SK-N-SH treated with all-trans-retinoic acid at 6 μM for 48 hours (cell line): ENCODE measurements at regions not wholly inside any gene's neighbourhood (a gene's known extent, or its start where the extent isn't known, plus 50 kb on each side); places are given as distances from the start of the nearest gene placed in this dataset.

Experiments
- ATAC-seq: fragments of 200-7000 bp; cut with Tn5 transposase; 3 replicates; pipeline ENCODE4 v1.9.1; 2020; ENCODE audit warnings: mild to moderate bottlenecking, moderate library complexity
- ARNTL ChIP-seq: fragments of 450-650 bp; formaldehyde crosslinking; IDR thresholded peaks from 2 replicates; pipeline ENCODE4 v1.5.0; 2020; ENCODE audit warnings: low read depth, mild to moderate bottlenecking, moderate library complexity, borderline replicate concordance
- BACH2 ChIP-seq: fragments of 250-450 bp; sonication (Bioruptor Pico); IDR thresholded peaks from 2 replicates; pipeline ENCODE4 v1.9.0; 2021; ENCODE audit warnings: mild to moderate bottlenecking, borderline replicate concordance
- CREB5 ChIP-seq: fragments of 250-450 bp; sonication (Bioruptor Pico); IDR thresholded peaks from 2 replicates; pipeline ENCODE4 v1.5.1; 2020; ENCODE audit warnings: low read depth, mild to moderate bottlenecking, moderate library complexity
- CSRNP3 ChIP-seq: fragments of 250-450 bp; sonication (Bioruptor Pico); IDR thresholded peaks from 2 replicates; pipeline ENCODE4 v1.5.1; 2021; ENCODE audit warnings: mild to moderate bottlenecking, moderate library complexity
- ESRRG ChIP-seq: fragments of 250-450 bp; sonication (Bioruptor Pico); IDR thresholded peaks from 2 replicates; pipeline ENCODE4 v1.6.1; 2021; ENCODE audit warnings: mild to moderate bottlenecking
- ISL1 ChIP-seq: fragments of 250-450 bp; sonication (Bioruptor Pico); IDR thresholded peaks from 2 replicates; pipeline ENCODE4 v2.1.2; 2022; ENCODE audit warnings: mild to moderate bottlenecking, moderate library complexity
- OSR1 ChIP-seq: fragments of 250-450 bp; sonication (Bioruptor Pico); IDR thresholded peaks from 2 replicates; pipeline ENCODE4 v1.8.0; 2022; ENCODE audit warnings: moderate library complexity, mild to moderate bottlenecking, inconsistent platforms
- PATZ1 ChIP-seq: fragments of 250-450 bp; sonication (Bioruptor Pico); IDR thresholded peaks from 2 replicates; pipeline ENCODE4 v1.8.0; 2020; ENCODE audit warnings: mild to moderate bottlenecking, moderate library complexity, borderline replicate concordance
- POU6F1 ChIP-seq: fragments of 250-450 bp; sonication (Bioruptor Pico); IDR thresholded peaks from 2 replicates; pipeline ENCODE4 v1.8.0; 2021; ENCODE audit warnings: low read depth, mild to moderate bottlenecking, moderate library complexity, borderline replicate concordance
- PPARA ChIP-seq: fragments of 250-450 bp; sonication (Bioruptor Pico); IDR thresholded peaks from 2 replicates; pipeline ENCODE4 v1.5.0; 2020; ENCODE audit warnings: mild to moderate bottlenecking, borderline replicate concordance
- RARB ChIP-seq: fragments of 250-450 bp; sonication (Bioruptor Pico); IDR thresholded peaks from 2 replicates; pipeline ENCODE4 v1.8.0; 2021; ENCODE audit warnings: mild to moderate bottlenecking, moderate library complexity
- SNAI2 ChIP-seq: fragments of 250-450 bp; sonication (Bioruptor Pico); IDR thresholded peaks from 2 replicates; pipeline ENCODE4 v1.5.0; 2020; ENCODE audit warnings: mild to moderate bottlenecking, moderate library complexity
- TCF4 ChIP-seq: fragments of 250-450 bp; sonication (Bioruptor Pico); IDR thresholded peaks from 2 replicates; pipeline ENCODE4 v1.8.0; 2021; ENCODE audit warnings: mild to moderate bottlenecking, moderate library complexity, borderline replicate concordance
- TOX ChIP-seq: fragments of 250-450 bp; sonication (Bioruptor Pico); IDR thresholded peaks from 2 replicates; pipeline ENCODE4 v1.8.0; 2021; ENCODE audit warnings: mild to moderate bottlenecking, moderate library complexity, borderline replicate concordance
- TSHZ2 ChIP-seq: fragments of 250-450 bp; sonication (Bioruptor Pico); IDR thresholded peaks from 2 replicates; pipeline ENCODE4 v1.5.0; 2020; ENCODE audit warnings: mild to moderate bottlenecking, moderate library complexity
- ZC3H10 ChIP-seq: fragments of 250-450 bp; sonication (Bioruptor Pico); IDR thresholded peaks from 2 replicates; pipeline ENCODE4 v1.5.1; 2021; ENCODE audit warnings: mild to moderate bottlenecking, moderate library complexity
- ZFP3 ChIP-seq: fragments of 250-450 bp; sonication (Bioruptor Pico); IDR thresholded peaks from 2 replicates; pipeline ENCODE4 v1.5.0; 2020; ENCODE audit warnings: mild to moderate bottlenecking, moderate library complexity
- ZFP30 ChIP-seq: fragments of 450-650 bp; formaldehyde crosslinking; IDR thresholded peaks from 2 replicates; pipeline ENCODE4 v1.5.0; 2022; ENCODE audit warnings: mild to moderate bottlenecking, moderate library complexity
- ZNF565 ChIP-seq: fragments of 450-650 bp; formaldehyde crosslinking; conservative IDR thresholded peaks from 2 replicates; pipeline ENCODE4 v1.5.0; 2020; ENCODE audit warnings: low read depth, mild to moderate bottlenecking, moderate library complexity
- ZNF70 ChIP-seq: fragments of 450-650 bp; formaldehyde crosslinking; IDR thresholded peaks from 2 replicates; pipeline ENCODE4 v1.5.0; 2020; ENCODE audit warnings: mild to moderate bottlenecking, moderate library complexity
- ZNF8 ChIP-seq: fragments of 450-650 bp; formaldehyde crosslinking; IDR thresholded peaks from 2 replicates; pipeline ENCODE4 v1.5.0; 2020; ENCODE audit warnings: mild to moderate bottlenecking, moderate library complexity

GRCh38 chr4:11774346-11774745 lies 345.7 kb upstream of the HS3ST1 start:
- TF ChIP-seq ZFP30 (CRISPR knock-in tag) (no peak), ZC3H10 (no peak), OSR1 (CRISPR knock-in tag) (no peak), TCF4 (no peak), ESRRG (CRISPR knock-in tag) (no peak), ISL1 (CRISPR knock-in tag) (no peak), CREB5 (CRISPR knock-in tag) (no peak), ZNF8 (no peak), TSHZ2 (CRISPR knock-in tag) (no peak), POU6F1 (CRISPR knock-in tag) (no peak), PPARA (CRISPR knock-in tag) (no peak), ZNF70 (CRISPR knock-in tag) (no peak), BACH2 (CRISPR knock-in tag) (no peak), ARNTL (CRISPR knock-in tag) (no peak)
- ATAC-seq = no peak

GRCh38 chr4:11773798-11774197 lies 345.1 kb upstream of the HS3ST1 start:
- TF ChIP-seq ARNTL (CRISPR knock-in tag) (no peak), ESRRG (CRISPR knock-in tag) (no peak), CSRNP3 (CRISPR knock-in tag) (no peak), PATZ1 (CRISPR knock-in tag) (no peak), ZC3H10 (no peak), SNAI2 (CRISPR knock-in tag) (no peak), ZNF8 (no peak), PPARA (CRISPR knock-in tag) (no peak), ZFP30 (CRISPR knock-in tag) (no peak), BACH2 (CRISPR knock-in tag) (no peak), ZNF565 (CRISPR knock-in tag) (no peak), RARB (no peak)
- ATAC-seq = no peak

GRCh38 chr4:11769434-11769833 lies 340.7 kb upstream of the HS3ST1 start:
- no peak for TF ChIP-seq ZFP30 (CRISPR knock-in tag)
- no peak for TF ChIP-seq TOX (CRISPR knock-in tag)
- TF ChIP-seq SNAI2 (CRISPR knock-in tag) = no peak
- no peak for TF ChIP-seq ZFP3 (CRISPR knock-in tag)
- TF ChIP-seq ARNTL (CRISPR knock-in tag) = no peak
- no peak for TF ChIP-seq TCF4
- TF ChIP-seq CSRNP3 (CRISPR knock-in tag) = no peak
- TF ChIP-seq ZNF8 = no peak
- TF ChIP-seq, all 23 proteins: peak for 0
- ATAC-seq = no peak
